ENCODE measurements at regions not wholly inside any gene's neighbourhood (a gene's known extent, or its start where the extent isn't known, plus 50 kb on each side); places are given as distances from the start of the nearest gene placed in this dataset.

DNA sequence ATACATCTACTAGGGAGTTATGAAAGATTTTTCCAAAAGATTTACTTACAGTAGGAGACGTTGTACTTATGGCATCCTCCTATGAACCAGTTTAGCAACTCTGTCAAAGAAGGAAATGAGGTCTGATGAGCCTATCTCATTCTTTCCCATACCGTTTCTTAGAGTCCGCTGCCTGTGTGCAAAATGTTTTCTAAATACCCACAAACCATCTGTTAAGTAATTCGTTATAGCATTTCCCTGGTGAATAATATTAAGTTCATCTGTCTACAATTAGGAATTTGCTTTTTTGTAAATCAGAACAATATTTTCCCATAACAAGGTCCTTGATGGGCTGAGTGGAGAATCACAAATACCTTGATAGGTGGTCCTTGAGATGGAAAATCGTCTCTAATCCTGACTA, 178.8 kb upstream of the TMTC4 start:
- DNase-seq = peak; percentile 7

DNA sequence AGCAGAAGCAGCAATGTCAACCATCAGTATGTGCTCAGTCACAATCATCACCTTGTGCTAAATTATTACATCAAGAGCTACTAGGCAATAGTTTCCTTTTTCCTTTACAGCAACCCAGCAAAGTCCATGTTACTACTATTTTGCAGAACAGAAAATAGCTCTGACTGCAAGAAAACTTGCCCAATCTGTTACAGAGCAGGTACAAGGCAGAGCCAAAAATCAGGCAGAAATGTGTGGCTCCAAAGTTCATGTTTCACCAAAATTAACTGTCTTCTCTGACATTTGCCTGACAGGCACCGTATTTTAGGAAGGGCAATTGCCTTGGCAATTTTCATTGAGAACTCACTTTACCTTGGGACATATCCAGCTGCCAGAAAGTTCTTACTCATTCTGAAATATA, 177.6 kb upstream of the TMTC4 start:
- DNase-seq = no peak

DNA sequence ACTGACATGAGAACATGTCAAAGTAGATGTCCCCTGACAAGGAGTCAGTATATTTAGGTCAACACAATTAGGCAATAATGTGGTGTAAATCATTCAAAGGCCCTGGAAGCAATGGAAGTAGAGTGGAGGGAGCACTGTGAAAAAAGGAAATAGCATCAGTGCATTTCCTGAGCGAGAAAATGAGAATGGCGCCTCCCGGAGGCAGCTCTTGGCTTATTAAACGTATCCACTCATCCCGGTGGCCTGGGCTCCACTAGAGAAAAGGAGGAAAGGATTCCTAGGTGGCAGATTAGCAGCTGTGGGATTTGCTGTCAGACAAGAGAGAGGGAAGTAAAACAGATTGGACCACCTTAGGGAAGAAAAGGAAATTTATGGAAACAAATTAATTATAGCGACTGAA, 173.7 kb upstream of the TMTC4 start:
- no peak for DNase-seq

DNA sequence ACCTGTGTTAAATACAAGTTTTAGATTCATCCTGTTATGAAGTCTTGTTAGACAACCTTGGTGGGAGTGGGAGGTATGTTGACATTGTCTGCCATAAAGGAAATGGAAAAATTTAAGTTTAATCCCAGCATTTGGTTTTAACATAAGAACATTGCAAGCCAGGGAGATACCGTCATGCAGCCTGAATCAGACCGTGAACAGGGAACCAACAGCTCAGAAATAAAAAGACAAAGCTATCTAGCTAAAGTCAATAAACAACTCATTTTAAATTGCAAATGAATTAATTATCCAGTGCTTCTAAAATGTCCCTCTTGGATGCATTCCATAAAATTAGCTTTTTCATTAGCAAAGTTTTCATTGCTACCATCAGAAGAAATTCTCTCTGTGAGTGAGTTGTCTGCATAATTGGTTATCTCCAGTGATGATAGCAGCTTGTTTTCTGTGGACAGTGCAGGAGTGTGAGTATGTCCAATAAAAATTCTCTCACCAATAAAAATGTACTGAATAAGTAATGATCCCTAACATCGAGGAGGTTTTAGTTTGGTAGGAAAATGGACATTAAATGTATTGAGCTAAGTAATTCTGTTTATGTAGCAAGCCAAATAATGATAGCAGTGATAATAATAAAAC, 170.6 kb upstream of the TMTC4 start:
- no peak for DNase-seq

DNA sequence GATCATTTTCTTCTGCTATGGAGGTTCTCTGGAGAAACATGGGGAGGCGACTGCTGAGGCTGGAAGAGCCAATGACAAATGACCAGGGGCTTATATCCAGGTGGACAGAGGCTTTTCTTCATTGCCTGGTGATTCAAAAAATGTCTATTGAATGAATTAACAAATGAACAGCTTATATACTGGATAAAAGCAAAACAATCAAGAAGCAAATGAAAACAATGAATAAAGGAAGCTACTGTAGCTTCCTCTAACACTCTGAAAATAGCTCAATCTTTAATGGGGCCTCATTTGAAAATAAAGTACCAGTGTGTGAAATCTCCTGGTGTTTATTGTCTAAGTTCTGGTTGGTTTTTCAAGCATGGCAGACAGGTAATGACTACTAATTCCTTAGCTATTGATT, 167.5 kb upstream of the TMTC4 start:
- no peak for DNase-seq

DNA sequence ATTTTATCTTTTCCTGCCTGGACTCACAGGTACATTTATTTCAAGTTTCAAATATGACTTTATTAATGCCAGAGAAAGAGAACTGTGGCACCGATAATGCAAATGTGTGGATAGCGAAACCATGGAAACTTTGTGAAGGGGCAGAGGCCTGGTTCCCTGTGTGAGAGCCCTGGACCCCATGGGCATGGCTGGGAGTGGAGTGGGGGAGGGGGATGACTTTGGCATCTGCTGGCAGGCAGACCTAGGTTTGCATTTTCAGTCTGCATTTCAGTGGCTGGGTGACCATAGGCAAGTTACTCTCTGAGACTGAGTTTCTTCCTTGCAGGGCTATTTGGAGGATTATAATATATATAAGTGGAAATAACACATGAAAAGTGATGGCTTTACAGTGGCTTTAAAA, 163.8 kb upstream of the TMTC4 start:
- DNase-seq = no peak

DNA sequence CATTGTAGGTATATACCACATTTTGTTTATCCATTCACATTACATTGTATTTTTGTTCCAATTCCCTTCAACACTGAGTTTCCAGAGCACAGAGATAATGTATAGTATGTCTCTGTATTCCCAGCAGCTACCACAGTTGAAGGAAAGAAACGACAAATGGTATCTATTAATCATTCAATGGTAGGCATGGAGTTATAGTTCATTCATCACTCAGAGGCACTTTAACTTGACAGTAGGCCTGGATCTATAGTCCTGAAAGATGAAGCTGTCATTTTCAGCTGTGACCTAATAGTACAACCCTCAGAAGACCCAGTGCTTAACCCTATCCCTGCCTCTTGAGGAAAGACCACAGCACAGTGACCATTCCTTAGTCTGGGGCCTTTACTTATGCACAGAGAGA, 163.0 kb upstream of the TMTC4 start:
- DNase-seq = no peak

DNA sequence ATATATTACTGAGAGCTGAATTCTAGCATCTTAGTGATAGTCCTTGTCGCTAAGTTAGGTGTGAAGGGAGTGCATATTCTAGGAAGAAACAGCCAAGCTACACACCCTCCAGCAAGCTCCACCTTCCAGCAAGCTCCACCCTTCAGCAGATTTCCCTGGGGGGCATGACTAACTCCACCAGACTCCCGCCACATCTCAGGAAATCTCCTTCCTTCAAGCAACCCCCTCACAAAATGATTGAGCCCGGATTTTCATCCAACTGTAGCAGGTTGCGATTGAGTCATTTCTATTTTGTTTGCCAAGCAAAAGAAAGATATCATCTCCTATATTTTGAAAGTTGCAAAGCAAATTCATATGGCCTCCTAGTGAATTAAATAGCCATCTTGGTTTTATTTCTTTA, 162.1 kb upstream of the TMTC4 start:
- no peak for DNase-seq

DNA sequence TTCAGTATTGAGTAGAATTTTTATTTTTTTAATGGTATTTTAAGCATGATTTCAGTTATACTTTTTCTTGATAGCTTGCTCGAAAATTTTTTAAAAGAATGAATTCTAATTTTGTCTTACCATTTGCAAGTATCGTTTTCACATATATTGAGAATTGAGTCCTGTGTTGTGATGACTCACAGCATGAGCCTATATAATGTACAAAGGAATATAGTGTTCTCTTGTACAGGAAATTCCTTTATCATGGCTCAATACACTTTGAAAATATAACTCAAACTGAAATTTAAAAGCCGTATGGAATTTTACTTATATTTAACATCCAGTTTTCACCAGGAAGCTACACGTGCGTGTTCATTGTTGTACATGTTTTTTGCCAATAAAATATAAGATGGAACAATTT, 161.1 kb upstream of the TMTC4 start:
- DNase-seq = no peak

DNA sequence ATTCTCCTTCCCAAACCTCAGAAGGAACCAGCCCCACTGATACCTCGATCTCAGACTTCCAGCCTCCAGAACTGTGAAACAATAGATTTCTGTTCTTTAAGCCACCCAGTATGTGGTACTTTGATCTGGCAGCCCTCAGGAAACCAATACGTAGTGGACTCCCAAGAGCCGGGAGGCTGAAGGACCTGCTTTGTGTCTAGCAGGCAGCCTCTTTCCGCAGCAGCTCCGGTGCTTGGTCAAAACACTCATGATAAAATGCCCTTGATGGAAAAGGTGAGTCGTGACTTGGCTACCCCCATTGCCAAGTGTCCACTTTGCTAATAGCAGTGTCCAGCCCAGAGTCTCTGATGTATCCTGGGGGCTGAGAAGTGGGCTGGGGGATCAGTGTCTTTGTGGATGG, 158.8 kb upstream of the TMTC4 start:
- no peak for DNase-seq

DNA sequence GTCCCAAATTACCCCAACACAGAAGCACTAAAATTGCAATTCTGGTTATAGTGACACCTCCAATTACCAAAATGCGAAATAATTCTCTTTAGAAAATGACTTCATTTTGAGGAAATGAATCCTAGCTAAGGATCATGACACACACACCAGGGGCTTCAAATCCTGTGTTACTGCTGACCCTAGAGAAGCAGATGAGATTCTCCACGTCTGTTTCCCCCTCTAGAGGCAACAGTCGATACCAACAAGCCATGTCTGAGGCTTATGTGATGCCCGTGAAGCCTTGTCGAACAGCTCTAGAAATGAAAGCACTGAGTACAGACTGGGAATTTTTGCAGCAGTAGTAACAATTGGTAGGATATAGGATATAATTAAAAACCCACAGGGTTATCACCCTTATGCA, 153.6 kb upstream of the TMTC4 start:
- DNase-seq = peak; percentile 40

DNA sequence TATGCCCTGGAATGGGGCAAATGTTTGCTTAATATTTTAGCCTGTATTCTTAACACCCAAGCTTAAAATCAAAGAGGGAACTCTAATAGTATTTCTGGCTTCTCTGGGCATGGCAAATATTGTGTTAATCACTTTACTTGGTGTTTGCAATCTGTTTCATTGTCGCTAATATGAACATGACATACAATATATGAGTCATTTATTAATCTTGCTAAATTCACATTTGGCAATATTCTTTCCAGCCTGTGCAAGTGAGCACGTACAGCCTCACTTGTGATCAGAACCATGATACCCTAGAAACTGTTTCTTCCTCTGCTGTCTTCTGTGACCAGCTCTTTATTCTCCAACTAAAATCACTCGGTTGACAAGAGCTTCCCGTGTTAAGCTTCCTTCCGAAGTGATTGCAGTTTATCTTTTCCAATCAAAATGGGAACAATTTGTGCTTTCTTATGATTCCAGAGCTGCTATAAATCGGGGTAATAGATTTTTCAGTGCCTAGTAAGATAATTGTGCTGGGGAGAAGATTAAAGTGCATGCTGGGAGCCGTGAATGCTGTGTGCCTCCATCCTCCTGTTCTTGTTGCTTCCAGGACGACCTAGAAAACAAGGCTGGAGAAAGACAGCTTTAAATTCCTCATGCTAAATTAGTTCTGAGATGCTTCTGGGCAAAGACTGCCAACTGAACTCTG, 153.0 kb upstream of the TMTC4 start:
- DNase-seq = no peak

DNA sequence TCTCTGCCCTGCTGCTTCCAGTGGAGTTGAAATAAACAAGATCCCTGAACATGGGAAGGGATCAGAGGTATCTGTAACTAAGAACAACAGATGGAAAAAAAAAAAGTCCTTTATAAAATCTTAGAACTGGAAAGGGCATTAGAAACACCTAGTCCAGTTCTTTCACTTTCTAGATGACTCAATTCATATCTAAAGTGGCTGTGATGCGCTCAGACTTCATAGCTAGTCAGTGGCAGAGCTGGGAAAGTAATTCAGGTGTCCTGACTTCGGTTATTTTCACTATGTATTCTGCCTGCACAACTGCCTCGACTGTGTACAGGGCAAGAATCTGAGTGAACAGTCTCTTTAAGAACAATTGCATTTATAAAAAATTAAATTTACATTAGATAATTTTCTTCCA, 151.8 kb upstream of the TMTC4 start:
- DNase-seq = no peak

DNA sequence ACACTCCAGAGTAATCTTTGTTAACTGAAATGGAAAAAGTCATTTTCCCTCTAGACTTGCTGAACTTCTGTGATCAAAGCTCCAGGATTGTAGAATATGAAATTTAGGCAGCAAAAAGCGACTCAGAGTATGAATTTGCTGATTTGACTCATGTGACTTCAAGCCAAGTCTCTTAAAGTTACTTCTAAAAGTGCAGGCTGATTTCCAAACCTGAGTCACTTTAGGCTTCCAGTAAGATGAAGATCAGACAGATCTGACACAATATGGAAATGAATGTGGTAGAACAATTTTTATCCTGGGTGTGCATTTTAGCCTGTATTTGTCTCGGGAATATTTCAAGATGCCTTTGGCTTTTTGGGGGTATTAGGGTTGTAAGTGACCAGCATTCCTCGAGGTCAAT, 151.0 kb upstream of the TMTC4 start:
- no peak for DNase-seq

DNA sequence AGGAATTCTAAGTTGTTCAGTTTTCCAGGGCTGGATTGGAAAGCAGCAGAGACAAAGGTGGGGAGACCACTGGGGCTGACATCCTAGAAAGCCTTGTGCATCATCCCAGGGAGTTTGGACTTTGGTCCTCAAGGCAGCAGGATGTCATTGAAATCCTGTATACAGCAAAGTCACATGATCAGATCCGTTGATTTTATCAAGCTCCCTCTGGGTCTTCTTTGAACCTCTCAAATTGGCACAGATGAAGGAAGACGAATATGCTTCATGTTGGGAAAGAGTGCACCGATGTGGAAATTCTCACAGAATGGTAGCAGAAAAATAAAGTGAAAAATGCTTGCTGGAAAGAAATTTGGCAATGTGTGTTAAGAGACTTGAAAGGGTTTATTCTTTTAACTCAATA, 149.8 kb upstream of the TMTC4 start:
- no peak for DNase-seq

DNA sequence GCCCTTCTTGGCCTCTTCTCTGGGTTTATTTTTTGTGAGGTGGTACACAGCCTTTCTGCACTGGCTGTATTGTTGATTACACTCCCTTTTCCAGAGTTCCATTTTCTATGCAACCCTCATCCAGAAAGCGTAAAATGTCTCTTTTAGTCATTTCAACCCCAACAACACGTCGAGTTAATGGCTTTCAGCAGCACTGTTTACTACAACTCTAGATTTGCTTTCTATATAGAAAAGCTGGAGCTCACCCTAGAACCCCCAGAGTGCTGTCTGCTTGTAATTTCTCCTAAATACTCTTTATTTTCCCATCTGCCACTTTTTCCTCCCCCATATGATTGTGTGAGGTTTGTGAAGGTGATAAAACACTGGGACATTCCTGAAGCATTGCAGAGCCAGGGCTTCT, 148.9 kb upstream of the TMTC4 start:
- DNase-seq = no peak

DNA sequence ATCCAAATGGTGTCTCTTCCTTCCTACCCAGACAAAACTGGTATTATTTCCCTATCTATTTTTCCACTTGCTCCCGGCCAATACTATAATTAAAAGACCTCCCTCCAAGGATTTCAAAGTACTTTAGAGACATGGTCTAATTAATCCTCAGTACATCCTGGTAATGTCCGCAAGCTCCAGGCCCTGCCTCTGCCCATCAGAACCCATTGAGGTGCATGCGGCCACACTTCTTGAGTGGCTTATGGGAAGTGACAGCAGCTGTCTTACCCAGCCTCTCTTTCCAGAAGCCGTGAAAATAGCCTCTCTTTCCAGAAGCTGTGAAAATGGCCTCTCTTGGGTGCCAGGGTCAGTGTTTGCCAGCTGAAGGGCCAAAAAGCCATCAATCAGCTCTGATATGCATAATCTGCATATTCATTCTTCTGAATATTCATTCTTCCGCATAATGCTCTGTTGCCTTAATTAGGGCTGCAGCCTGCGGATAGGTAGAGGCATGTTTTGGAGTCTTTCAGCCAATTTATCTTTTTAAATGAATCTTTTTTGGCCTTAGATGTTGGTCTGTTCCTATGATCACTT, 148.4 kb upstream of the TMTC4 start:
- no peak for DNase-seq

DNA sequence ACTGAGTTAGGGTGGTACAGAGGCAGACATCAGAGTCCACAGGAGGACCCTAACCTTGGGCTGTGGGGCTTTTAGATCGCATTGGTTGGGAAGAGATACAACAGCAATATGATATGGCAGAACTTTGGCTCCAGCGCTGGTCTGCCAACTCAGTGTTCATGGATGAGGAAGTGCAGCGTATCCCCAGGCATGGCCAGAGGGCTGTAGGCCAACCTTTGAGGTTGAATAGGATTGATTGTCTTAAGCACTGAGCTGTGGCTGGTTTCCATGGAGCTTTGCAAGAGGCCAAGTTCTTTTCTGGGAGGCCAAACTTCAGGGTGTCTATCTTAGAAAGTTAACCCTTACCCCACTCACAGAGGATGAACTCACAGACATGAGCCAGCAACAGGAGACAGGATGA, 144.1 kb upstream of the TMTC4 start:
- no peak for DNase-seq

DNA sequence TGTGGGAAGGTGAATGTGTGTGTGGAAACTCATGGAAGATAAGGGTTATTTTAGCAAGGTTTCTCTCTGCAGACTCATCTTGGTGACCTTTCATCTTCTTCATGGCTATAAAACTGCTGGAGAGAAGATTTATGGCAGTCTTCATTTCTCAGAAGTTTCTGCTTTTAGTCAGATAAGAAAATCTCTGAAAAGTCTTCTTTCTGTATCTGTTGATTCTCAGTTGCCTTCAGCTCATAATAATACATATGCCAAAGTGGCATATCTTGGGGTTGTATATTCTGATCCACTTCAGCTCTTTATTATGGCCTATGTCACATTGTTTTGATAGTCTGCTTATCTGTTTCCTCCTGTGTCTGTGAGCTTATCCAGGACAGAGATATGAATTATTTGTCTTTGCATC, 143.3 kb upstream of the TMTC4 start:
- no peak for DNase-seq

DNA sequence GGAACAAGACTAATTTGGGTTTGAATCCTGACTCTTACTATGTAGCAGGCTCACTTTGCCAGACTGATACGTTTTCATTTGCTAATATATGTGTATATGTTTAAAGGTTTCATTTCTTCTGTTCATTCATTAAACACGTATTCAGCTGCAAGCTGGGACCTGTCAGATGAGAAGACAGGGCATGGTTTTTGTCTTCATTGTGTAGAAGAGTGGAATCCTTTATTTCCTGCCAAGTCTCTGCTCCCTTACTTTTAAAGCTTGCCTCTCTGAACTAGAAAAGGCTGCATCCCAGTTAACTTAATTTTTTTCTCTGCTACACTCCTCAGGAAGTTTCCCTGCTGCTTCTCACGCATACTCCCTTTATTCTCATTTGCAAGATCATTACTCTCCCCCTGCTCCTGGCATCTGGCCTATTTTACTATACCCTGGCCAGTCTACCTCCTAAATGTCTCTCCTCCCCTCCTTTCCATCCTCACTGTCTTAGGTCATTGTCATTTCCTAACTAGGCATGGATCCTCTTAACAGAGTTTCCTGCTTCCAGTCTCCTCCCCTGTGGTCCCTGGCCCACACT, 141.0 kb upstream of the TMTC4 start:
- no peak for DNase-seq

DNA sequence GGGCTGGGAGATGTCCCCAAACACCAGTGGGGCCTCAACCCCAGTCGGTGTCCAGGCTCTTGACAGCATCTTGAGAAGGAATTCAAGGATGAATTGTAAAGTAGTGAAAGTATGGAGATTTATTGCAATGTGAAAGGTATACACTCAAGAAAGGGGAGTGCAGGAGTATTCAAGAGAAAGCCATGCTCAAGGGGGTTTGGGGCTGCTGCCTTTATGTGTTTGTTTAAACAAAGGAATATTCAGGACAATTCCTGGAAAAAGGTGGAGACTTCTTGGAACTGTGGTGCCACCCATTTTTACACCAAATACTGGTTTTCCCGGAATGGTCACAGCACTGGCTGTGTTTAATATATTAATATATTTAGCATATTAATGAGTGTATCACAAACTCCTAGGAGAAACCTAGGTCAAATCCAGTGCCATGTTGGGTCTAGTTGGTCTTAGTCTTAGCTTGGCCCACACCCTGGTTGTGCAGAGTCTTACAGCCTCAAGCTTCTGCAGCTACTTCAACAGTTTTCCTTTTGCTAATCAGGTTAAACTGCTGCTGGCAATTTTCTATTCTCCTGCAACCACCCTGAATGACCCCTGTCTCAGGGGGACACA, 138.5 kb upstream of the TMTC4 start:
- DNase-seq = no peak

DNA sequence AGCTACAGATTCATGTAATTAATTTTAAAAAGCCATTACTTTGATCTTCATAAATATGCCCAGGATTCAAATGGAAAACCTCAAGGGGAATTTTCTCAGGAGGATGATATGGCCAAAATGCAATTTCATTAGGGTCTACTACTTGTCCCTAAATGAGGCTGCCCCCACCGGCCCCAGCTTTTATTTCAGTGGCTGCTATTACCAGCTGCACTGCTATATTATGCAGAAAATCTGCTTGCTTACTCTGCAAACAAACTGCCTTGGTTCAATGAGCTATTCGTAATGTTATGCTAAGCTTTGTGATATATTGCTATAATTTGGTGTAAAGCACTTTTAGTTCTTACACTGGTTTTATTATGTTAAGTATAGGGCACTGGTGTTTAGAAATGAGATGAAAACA, 137.3 kb upstream of the TMTC4 start:
- no peak for DNase-seq

DNA sequence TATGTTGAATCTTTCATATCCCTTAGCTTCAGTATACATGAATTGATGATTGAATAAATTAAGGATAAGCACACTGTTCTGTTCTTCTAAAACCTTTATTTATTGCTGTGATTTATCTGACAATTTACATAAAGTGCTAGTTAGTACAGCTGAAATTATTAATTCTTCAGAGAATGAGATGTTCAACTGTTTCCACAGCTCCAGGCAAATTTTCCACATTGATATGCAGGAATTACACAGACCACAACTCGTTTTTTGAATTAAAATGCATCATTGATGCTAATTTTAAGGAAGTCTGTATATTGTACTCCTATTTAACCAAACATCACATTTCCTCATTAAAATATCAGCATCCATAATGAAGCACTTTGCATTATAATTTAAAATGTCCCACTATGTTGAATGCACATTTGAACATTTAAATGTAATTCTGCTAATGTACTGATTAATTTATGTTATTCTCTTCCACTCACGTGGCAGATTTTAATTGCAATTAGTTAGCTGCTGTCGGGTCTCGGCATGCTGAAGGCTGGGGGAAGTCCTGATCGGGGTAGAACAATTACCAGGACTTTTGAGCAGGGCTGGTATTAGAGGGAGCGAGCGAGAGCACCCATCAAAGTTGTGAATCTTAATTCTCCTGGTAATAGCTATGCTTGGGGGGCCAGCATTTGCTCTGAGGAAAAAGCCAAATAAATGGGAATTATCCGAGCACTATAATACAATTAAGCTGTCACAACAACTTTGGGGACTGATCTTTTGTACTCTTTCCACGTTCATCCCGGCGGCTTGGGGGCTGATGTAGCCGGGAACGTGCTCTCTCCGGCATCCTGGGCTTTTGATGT, 136.7 kb upstream of the TMTC4 start:
- peak; percentile 26 for DNase-seq
